ENCODE measurements at regions not wholly inside any gene's neighbourhood (a gene's known extent, or its start where the extent isn't known, plus 50 kb on each side); places are given as distances from the start of the nearest gene placed in this dataset.

DNA sequence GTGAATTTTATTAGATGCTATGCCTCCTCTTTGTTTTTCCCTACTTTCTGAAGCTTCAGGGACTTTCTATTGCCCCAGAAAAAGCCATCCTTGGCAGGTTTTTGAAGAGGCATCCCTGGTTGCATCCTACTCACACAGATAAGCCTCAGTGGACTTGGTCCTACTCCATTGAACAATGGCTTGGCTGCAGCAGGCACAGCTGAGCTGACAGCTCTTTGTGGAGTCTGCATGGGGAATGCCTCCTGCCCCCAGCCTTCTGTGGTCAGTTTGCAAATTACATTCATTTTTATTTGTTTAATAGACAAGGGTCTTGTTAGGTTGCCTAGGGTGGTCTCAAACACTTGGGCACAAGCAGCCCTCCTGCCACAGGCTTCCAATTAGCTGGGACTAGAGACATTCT is 69.7 kb downstream of the NPAP1 start:
- Histone ChIP-seq H2BK120ac (ENCODE audit: low read depth, low read length) (no peak overlapping the region), H3K56ac (ENCODE audit: extremely low read depth, insufficient read depth, low read length) (no peak overlapping the region), H3K4me1 (ENCODE audit: control insufficient read depth, insufficient read depth, low read length) (no peaks in the 10 kb centered on the region), H3K23ac (ENCODE audit: low read depth, low read length) (no peak overlapping the region), H3K14ac (replicated peaks; ENCODE audit: low read depth, low read length) (no peak overlapping the region), H4K8ac (ENCODE audit: low read depth in 2 of 2, low read length in 2 of 2) (no peak overlapping the region), H3K79me1 (ENCODE audit: low read depth in 1 of 2, low read length in 2 of 2) (no peaks in the 10 kb centered on the region), H2AK5ac (ENCODE audit: low read depth, low read length) (no peak overlapping the region), H3K27ac (ENCODE audit: insufficient read depth, low read length) (no peak overlapping the region), H3K9ac (ENCODE audit: low read depth, low read length) (no peak overlapping the region), H2BK20ac (ENCODE audit: low read depth, low read length) (no peak overlapping the region), H2BK15ac (ENCODE audit: low read depth, low read length) (no peak overlapping the region), H4K91ac (ENCODE audit: insufficient read depth, low read depth, low read length) (no peak overlapping the region), H3K36me3 (ENCODE audit: control insufficient read depth, insufficient read depth, low read length) (no peaks in the 10 kb centered on the region), H2AFZ (replicated peaks; ENCODE audit: low read length, poor library complexity) (no peak overlapping the region), H4K20me1 (ENCODE audit: insufficient read depth, low read length) (no peaks in the 10 kb centered on the region), H4K5ac (ENCODE audit: low read depth, low read length) (no peak overlapping the region), H3K9me1 (ENCODE audit: insufficient read depth, low read length) (no peaks in the 10 kb centered on the region), H3K4me2 (ENCODE audit: low read depth, low read length) (no peak overlapping the region), H3K27me3 (ENCODE audit: control insufficient read depth, insufficient read depth, low read length) (no peaks in the 10 kb centered on the region), H2BK5ac (ENCODE audit: low read depth, low read length, poor library complexity, severe bottlenecking) (no peak overlapping the region), H3K9me3 (ENCODE audit: control insufficient read depth, insufficient read depth, low read length) (peaks cover 8% of the 10 kb centered on the region), H3K4me3 (ENCODE audit: insufficient read depth, low read depth, low read length) (no peak overlapping the region), H2AK9ac (replicated peaks; ENCODE audit: low read depth, low read length, poor library complexity) (no peak overlapping the region), H3K18ac (ENCODE audit: low read depth, low read length) (no peak overlapping the region), H3K4ac (ENCODE audit: low read depth, low read length) (no peak overlapping the region)
- ChIA-PET CTCF (no interaction called here), POLR2A (ENCODE audit: unreplicated experiment) (no interaction called here)
- TF ChIP-seq CHD1 (IDR thresholded peaks at IDR 0.05; ENCODE audit: low read depth, low read length), result no peak
- TF ChIP-seq, protein P1, sequence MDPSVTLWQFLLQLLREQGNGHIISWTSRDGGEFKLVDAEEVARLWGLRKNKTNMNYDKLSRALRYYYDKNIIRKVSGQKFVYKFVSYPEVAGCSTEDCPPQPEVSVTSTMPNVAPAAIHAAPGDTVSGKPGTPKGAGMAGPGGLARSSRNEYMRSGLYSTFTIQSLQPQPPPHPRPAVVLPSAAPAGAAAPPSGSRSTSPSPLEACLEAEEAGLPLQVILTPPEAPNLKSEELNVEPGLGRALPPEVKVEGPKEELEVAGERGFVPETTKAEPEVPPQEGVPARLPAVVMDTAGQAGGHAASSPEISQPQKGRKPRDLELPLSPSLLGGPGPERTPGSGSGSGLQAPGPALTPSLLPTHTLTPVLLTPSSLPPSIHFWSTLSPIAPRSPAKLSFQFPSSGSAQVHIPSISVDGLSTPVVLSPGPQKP (IDR thresholded peaks at IDR 0.05; ENCODE audit: borderline replicate concordance, low read depth, low read length), result no peak
- no peak for TF ChIP-seq POLR2A (IDR thresholded peaks at IDR 0.05; ENCODE audit: low read depth, low read length)
- TF ChIP-seq RAD21 (IDR thresholded peaks at IDR 0.05; ENCODE audit: low read length), result no peak
- TF ChIP-seq CEBPB (IDR thresholded peaks at IDR 0.05; ENCODE audit: low read depth, low read length), result no peak
- TF ChIP-seq, protein P2, sequence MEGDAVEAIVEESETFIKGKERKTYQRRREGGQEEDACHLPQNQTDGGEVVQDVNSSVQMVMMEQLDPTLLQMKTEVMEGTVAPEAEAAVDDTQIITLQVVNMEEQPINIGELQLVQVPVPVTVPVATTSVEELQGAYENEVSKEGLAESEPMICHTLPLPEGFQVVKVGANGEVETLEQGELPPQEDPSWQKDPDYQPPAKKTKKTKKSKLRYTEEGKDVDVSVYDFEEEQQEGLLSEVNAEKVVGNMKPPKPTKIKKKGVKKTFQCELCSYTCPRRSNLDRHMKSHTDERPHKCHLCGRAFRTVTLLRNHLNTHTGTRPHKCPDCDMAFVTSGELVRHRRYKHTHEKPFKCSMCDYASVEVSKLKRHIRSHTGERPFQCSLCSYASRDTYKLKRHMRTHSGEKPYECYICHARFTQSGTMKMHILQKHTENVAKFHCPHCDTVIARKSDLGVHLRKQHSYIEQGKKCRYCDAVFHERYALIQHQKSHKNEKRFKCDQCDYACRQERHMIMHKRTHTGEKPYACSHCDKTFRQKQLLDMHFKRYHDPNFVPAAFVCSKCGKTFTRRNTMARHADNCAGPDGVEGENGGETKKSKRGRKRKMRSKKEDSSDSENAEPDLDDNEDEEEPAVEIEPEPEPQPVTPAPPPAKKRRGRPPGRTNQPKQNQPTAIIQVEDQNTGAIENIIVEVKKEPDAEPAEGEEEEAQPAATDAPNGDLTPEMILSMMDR (conservative IDR thresholded peaks at IDR 0.05; ENCODE audit: low read depth, low read length), result no peak
- TF ChIP-seq NFE2L2 (IDR thresholded peaks at IDR 0.05; ENCODE audit: low read depth, low read length), result no peak
- no peak for TF ChIP-seq RCOR1 (IDR thresholded peaks at IDR 0.05; ENCODE audit: insufficient replicate concordance, low read length)
- TF ChIP-seq BHLHE40 (IDR thresholded peaks at IDR 0.05; ENCODE audit: low read depth, low read length), result no peak
- TF ChIP-seq MAZ (IDR thresholded peaks at IDR 0.05; ENCODE audit: borderline replicate concordance, low read depth, low read length), result no peak
- no peak for TF ChIP-seq RFX5 (IDR thresholded peaks at IDR 0.05; ENCODE audit: low read depth, low read length)
- TF ChIP-seq SMC3 (IDR thresholded peaks at IDR 0.05; ENCODE audit: low read depth, low read length), result no peak
- no peak for TF ChIP-seq MXI1 (IDR thresholded peaks at IDR 0.05; ENCODE audit: borderline replicate concordance, low read depth, low read length)
- no peak for TF ChIP-seq MAFK (IDR thresholded peaks at IDR 0.05; ENCODE audit: low read depth, low read length)
- TF ChIP-seq FOS (IDR thresholded peaks at IDR 0.05; ENCODE audit: low read depth, low read length), result no peak
- TF ChIP-seq, protein P3, sequence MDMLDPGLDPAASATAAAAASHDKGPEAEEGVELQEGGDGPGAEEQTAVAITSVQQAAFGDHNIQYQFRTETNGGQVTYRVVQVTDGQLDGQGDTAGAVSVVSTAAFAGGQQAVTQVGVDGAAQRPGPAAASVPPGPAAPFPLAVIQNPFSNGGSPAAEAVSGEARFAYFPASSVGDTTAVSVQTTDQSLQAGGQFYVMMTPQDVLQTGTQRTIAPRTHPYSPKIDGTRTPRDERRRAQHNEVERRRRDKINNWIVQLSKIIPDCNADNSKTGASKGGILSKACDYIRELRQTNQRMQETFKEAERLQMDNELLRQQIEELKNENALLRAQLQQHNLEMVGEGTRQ (IDR thresholded peaks at IDR 0.05; ENCODE audit: low read depth, low read length), result no peak
- intact Hi-C loops (cut with micrococcal nuclease) (no loop called here), dilution Hi-C loops (cut with HindIII; ENCODE audit: low sequenced_read_pairs, unreplicated experiment) (no loop called here), in situ Hi-C loops (cut with MboI; ENCODE audit: low sequenced_read_pairs) (no loop called here)
- ATAC-seq (ENCODE audit: low read depth) (no peak), DNase-seq (no peak)
- BruUV-seq (replicated peaks), result no TSS peak

Data from IMR-90 (cell line).